PC-3 (cell line): ENCODE measurements at regions not wholly inside any gene's neighbourhood (a gene's known extent, or its start where the extent isn't known, plus 50 kb on each side); places are given as distances from the start of the nearest gene placed in this dataset.

Experiments used
- CTCF ChIP-seq: fragments of 300-600 bp; sonication (generic); conservative IDR thresholded peaks from 2 replicates; pipeline ENCODE4 v1.5.1; 2017; ENCODE audit warnings: antibody characterized with exemption, low read depth, mild to moderate bottlenecking, low read length
- EZH2phosphoT487 ChIP-seq: fragments of 300-600 bp; sonication (generic); IDR thresholded peaks from 2 replicates; pipeline ENCODE4 v1.6.1; 2018; ENCODE audit warnings: mild to moderate bottlenecking, antibody characterized with exemption, low read length, borderline replicate concordance

- TF ChIP-seq CTCF (no peak), EZH2phosphoT487 (no peak)
Measured at GRCh38 chr9:80931163-80931562, 758.2 kb downstream of the TLE1 start.
